ENCODE measurements at regions not wholly inside any gene's neighbourhood (a gene's known extent, or its start where the extent isn't known, plus 50 kb on each side); places are given as distances from the start of the nearest gene placed in this dataset.

DNA sequence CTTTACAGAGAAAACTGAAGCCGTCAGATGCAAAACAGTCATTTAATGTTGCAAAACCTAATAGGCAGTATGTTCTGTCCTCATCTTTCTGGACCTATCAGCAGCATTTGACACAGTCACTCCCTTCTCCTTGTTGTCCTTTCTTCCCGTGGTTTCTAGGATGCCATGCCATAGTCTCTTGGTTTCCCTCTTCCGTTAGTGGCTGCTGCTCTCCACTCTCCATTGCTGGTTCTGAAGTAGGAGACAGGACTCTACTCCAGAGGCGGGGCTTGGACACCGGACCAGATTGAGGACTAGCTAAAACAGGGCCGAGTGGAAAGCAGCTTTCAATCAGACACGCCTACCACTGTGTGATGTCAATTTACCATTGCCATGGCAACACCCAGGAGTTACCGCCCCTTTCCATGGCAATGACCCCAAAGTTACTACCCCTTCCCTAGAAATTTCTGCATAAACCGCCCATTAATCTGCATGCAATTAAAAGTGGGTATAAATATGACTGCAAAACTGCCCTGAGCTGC, 88.8 kb upstream of the CCDC160 start:
- H3K4me3 Mint-ChIP-seq = no peak overlapping the region
- H3K9me3 Mint-ChIP-seq = peaks cover 7% of the 10 kb centered on the region
- no peak overlapping the region for H3K27ac Mint-ChIP-seq (ENCODE audit: unreplicated experiment)
- H3K27me3 Mint-ChIP-seq (ENCODE audit: low read depth) = no peaks in the 10 kb centered on the region
- no peak for DNase-seq (ENCODE audit: low read depth, low spot score)
- H3K36me3 Mint-ChIP-seq (ENCODE audit: low read depth) = no peaks in the 10 kb centered on the region
- H3K4me1 Mint-ChIP-seq = peaks cover 4% of the 10 kb centered on the region
- TF ChIP-seq, protein P1, sequence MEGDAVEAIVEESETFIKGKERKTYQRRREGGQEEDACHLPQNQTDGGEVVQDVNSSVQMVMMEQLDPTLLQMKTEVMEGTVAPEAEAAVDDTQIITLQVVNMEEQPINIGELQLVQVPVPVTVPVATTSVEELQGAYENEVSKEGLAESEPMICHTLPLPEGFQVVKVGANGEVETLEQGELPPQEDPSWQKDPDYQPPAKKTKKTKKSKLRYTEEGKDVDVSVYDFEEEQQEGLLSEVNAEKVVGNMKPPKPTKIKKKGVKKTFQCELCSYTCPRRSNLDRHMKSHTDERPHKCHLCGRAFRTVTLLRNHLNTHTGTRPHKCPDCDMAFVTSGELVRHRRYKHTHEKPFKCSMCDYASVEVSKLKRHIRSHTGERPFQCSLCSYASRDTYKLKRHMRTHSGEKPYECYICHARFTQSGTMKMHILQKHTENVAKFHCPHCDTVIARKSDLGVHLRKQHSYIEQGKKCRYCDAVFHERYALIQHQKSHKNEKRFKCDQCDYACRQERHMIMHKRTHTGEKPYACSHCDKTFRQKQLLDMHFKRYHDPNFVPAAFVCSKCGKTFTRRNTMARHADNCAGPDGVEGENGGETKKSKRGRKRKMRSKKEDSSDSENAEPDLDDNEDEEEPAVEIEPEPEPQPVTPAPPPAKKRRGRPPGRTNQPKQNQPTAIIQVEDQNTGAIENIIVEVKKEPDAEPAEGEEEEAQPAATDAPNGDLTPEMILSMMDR (conservative IDR thresholded peaks at IDR 0.05) = no peak

DNA sequence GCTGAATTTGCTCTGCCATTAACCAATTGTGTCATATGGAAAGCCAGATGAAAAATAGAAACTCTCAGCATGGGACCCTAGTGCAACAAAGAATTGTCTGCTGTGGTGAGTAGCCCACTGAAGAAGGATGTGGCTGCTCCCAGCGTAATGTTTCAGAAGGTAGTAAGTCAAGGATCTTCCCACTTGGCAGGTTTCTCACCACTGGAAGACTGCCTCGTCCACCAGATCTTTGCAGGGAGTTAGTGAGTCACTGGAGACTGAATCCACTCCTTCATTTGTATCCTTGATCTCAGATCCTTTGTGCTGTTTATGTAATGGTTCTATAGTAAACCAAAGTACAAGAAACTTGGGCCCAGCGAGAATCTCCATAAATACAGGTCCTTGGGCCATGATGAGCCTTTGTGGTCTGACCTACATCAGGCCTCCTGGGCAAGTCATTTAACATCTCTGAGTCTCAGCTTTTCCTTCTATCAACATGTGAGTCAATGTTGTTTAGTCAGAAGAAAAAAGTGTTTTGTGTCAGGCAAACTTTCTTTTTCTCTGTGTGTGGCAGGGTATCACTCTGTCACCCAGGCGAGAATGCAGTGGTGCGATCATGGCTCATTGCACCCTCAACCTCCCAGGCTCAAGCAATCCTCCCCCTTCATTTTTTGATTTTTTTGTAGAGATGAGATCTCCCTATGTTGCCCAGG, 78.0 kb upstream of the CCDC160 start:
- no peak for DNase-seq (ENCODE audit: low read depth, low spot score)
- TF ChIP-seq, protein P1 (conservative IDR thresholded peaks at IDR 0.05) = no peak
- peaks cover 5% of the 10 kb centered on the region for H3K4me1 Mint-ChIP-seq
- peaks cover 6% of the 10 kb centered on the region for H3K9me3 Mint-ChIP-seq
- no peaks in the 10 kb centered on the region for H3K27me3 Mint-ChIP-seq (ENCODE audit: low read depth)
- no peak overlapping the region for H3K27ac Mint-ChIP-seq (ENCODE audit: unreplicated experiment)
- H3K4me3 Mint-ChIP-seq = no peak overlapping the region
- no peaks in the 10 kb centered on the region for H3K36me3 Mint-ChIP-seq (ENCODE audit: low read depth)

DNA sequence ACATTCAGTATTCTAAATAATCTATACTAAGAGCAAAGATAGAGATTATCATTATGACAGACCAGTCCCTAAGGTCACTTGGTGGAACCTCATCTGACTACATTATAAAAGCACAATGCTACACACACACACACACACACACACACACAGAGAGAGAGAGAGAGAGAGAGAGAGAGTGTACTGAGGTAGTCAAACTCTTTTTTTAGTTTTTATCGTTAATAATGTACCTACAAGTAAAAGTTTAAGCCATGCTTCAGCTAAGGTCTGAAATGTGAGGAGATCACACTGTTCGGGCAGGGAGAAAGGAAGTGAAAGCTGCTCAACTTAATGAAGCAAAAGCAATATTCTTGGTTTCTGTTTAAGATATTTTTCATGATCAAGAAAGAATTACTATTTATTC, 75.8 kb upstream of the CCDC160 start:
- Mint-ChIP-seq H3K27me3 (ENCODE audit: low read depth) (no peaks in the 10 kb centered on the region), H3K27ac (ENCODE audit: unreplicated experiment) (no peak overlapping the region)

DNA sequence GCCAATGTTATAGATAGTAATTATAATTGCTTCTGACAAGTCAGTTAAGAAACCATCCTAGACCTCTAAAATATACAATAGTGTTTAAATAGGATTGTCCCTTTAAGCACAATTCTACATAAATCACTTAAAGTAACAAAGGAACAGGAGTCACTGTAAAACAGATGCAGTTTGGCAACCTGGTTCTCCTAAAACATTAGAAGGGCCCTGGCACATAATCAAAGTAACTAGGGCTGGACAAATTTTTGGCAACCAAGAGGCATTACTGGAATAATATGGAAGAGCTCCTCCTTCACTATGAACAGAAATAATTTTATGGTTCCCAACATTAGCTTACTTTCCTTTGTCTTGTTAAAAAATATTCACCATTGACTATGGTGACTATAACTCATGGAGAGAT, 75.0 kb upstream of the CCDC160 start:
- H3K4me1 Mint-ChIP-seq = peaks cover 5% of the 10 kb centered on the region

More for the DNA sequence above, 75.8 kb upstream of the CCDC160 start:
- Mint-ChIP-seq H3K4me1 (peaks cover 5% of the 10 kb centered on the region), H3K36me3 (ENCODE audit: low read depth) (peaks cover 3% of the 10 kb centered on the region), H3K9me3 (peaks cover 3% of the 10 kb centered on the region), H3K4me3 (no peak overlapping the region)
- DNase-seq (ENCODE audit: low read depth, low spot score) = no peak
- TF ChIP-seq, protein P1 (conservative IDR thresholded peaks at IDR 0.05) = no peak

DNA sequence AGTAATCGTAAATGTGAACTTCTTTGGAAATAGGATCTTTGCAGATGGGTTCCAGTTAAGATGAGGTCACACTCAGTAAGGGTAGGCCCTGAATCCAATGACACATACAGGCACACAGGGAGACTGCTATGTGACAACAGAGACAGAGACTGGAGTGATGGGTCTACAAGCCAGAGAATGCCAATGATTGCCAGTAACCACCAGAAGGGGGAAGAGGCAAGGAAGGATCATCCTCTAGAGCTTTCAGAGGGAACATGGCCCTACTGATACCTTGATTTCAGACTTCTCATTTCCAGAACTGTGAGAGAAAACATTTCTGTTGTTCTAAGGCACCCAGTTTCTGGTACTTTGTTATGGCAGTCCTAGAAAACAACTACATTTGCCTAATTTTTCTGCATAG, 73.1 kb upstream of the CCDC160 start:
- peaks cover 16% of the 10 kb centered on the region for H3K36me3 Mint-ChIP-seq (ENCODE audit: low read depth)
- no peak overlapping the region for H3K27ac Mint-ChIP-seq (ENCODE audit: unreplicated experiment)
- H3K9me3 Mint-ChIP-seq = peaks cover 3% of the 10 kb centered on the region
- no peak overlapping the region for H3K4me3 Mint-ChIP-seq
- TF ChIP-seq, protein P1 (conservative IDR thresholded peaks at IDR 0.05) = no peak
- peaks cover 8% of the 10 kb centered on the region for H3K4me1 Mint-ChIP-seq
- no peaks in the 10 kb centered on the region for H3K27me3 Mint-ChIP-seq (ENCODE audit: low read depth)
- DNase-seq (ENCODE audit: low read depth, low spot score) = no peak

More for the DNA sequence above, 75.0 kb upstream of the CCDC160 start:
- Mint-ChIP-seq H3K36me3 (ENCODE audit: low read depth) (peaks cover 9% of the 10 kb centered on the region), H3K9me3 (peaks cover 3% of the 10 kb centered on the region), H3K4me3 (no peak overlapping the region), H3K27me3 (ENCODE audit: low read depth) (no peaks in the 10 kb centered on the region), H3K27ac (ENCODE audit: unreplicated experiment) (no peak overlapping the region)
- TF ChIP-seq, protein P1 (conservative IDR thresholded peaks at IDR 0.05) = no peak
- DNase-seq (ENCODE audit: low read depth, low spot score) = no peak

All from neural crest cell (in vitro differentiated cells).